Retinal pigment epithelial cell (primary cell): ENCODE measurements at regions not wholly inside any gene's neighbourhood (a gene's known extent, or its start where the extent isn't known, plus 50 kb on each side); places are given as distances from the start of the nearest gene placed in this dataset.

ENCODE experiments used
- DNase-seq: peaks from one replicate; pipeline ENCODE4 v3.0.0-alpha.2; 2010; ENCODE audit warnings: low read depth
- H3K4me3 ChIP-seq: 2 replicates; pipeline ENCODE4 v1.5.1; 2011; ENCODE audit warnings: mild to moderate bottlenecking, low read length, control low read depth, moderate library complexity
- TF ChIP-seq, protein P1 (sequence below): conservative IDR thresholded peaks from 2 replicates; pipeline ENCODE4 v1.5.1; 2011; ENCODE audit warnings: low read depth, low read length, control low read depth, inconsistent platforms

DNA sequence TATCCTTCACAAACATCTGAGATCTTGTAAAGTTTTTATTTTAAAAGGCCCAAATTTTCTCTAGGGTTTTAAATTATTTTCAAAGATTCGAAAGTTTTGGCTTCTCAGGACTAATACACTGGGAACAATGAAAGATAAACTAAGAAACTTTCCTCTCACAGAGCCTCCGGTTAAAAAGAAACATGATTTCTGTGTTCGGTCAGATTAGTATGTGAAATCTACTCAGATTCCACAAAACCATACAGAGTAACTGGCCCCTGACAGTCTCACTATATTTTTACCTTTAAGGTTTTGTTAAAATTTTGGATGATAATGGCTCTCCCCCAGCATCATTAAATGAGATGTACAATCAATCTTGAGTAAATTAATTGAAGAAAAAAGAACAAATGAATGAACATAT is 471.0 kb downstream of the COL12A1 start:
- no peak for DNase-seq
- no peak overlapping the region for H3K4me3 ChIP-seq
- TF ChIP-seq, protein P1, sequence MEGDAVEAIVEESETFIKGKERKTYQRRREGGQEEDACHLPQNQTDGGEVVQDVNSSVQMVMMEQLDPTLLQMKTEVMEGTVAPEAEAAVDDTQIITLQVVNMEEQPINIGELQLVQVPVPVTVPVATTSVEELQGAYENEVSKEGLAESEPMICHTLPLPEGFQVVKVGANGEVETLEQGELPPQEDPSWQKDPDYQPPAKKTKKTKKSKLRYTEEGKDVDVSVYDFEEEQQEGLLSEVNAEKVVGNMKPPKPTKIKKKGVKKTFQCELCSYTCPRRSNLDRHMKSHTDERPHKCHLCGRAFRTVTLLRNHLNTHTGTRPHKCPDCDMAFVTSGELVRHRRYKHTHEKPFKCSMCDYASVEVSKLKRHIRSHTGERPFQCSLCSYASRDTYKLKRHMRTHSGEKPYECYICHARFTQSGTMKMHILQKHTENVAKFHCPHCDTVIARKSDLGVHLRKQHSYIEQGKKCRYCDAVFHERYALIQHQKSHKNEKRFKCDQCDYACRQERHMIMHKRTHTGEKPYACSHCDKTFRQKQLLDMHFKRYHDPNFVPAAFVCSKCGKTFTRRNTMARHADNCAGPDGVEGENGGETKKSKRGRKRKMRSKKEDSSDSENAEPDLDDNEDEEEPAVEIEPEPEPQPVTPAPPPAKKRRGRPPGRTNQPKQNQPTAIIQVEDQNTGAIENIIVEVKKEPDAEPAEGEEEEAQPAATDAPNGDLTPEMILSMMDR, result no peak

DNA sequence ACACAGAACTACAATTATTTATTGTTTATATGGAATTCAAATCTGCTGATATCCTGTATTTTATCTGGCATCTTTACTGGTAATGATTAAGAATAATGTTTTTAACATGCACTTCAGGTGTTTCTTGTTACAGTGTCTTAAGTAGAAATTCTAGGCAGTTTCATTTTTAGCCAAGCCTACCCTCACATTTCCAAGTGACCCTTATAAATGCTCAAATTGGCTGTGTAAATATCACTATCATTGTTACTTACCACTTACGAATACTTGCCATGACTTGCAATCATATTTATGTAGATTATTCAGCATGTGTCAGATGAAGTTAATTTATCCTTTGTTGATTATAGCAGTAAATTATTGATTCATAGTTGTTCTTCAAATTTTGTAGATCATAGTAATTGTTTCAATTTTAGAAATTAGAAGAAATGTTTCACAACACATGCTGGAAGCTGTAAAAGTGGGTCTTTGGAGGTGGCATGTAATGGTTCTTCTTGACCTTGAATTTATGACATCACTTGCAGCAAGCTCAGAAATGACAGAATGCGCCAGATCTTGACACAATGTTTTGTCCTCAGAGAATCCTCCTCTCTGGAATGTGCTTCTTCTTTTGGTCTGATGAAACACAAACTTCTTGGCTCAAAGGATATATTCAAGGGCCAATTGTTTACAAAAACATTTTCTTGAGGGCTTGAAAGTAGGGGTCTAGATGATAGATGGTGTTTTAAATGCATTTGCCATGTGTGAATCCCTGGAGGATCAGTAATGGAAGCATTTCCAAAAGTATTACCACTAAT is 471.8 kb downstream of the COL12A1 start:
- no peak overlapping the region for H3K4me3 ChIP-seq
- DNase-seq, result no peak
- TF ChIP-seq, protein P1, result no peak

DNA sequence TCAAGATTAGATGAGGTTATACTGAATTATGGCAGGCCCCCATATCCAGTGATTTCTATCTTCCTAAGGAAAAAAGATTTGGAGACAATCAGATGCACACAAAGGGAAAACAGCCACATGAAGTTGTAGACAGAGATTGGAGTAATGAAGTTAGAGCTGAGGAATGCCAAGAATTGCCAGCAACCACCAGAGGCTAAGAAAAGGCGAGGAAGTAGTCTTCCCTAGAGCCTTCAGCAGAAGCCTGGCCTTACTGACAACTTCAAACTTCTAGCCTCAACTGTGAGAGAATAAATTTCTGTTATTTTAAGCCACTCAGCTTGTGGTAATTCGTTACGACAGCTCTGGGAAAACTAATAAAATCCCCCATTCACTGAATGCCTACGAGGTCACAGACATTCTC is 473.9 kb downstream of the COL12A1 start:
- no peak overlapping the region for H3K4me3 ChIP-seq
- DNase-seq, result peak; percentile 88
- TF ChIP-seq, protein P1, result no peak

DNA sequence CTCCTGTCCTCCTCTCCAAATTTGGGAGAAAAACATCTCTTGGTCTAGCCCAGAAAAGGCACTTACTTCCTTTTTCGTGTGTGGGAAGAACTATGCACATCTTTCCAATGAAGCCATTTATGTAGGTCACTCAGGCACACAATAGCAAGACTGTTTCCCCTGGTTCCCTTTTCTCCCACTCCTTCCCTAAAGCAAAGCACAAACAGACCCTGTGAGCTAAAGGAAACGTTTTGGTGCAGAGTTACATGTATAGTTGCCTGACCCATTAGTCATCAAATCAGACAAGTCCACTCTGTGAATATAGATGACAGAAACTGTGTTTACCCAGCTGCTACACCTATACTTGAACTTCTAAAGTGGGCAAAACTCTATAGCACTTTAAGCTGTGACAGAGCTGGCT is 474.6 kb downstream of the COL12A1 start:
- H3K4me3 ChIP-seq, result no peak overlapping the region
- TF ChIP-seq, protein P1, result no peak
- peak; percentile 48 for DNase-seq

DNA sequence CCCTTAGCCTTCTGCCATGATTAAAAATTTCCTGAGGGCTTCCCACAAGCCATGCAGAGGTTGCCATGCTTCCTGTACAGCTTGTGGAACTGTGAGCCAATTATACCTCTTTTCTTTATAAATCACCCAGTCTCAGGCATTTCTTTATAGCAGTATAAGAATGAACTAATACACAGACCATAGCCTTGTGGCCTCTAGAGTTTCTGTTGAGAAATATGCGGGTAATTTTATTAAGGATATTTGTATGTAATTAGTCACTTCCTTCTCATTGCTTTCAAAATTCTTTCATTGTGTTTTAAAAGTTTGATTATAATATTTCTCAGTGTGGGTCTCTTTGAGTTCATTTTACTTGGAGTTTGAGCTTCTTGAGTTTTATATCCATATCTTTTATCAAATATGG is 484.9 kb downstream of the COL12A1 start:
- TF ChIP-seq, protein P1, result no peak
- DNase-seq, result no peak
- H3K4me3 ChIP-seq, result no peak overlapping the region

DNA sequence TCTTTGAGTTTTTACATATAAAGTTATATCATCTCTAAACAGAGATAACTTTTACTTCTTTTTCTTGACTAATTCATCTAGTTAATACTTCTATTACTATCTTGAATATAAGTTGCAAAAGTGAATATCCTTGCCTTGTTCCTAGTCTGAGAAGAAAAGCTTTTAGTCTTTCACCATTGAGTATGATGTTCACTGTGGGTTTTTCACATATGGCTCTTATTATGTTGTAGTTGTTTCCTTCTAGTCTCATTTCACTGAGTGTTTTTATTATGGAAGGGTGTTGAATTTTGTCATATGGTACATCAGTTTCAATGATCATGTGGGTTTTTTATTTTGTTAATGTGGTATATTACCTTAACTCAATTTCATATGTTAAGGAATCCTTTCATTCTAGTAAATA is 488.3 kb downstream of the COL12A1 start:
- no peak overlapping the region for H3K4me3 ChIP-seq
- TF ChIP-seq, protein P1, result no peak
- DNase-seq, result no peak
